SK-N-MC (cell line): ENCODE measurements at regions not wholly inside any gene's neighbourhood (a gene's known extent, or its start where the extent isn't known, plus 50 kb on each side); places are given as distances from the start of the nearest gene placed in this dataset.
"Not testable (repeated sequence)": the region's sequence is repeated elsewhere in the genome, so short reads cannot be mapped to it uniquely, and the experiment has no call there.

ENCODE experiments used
- DNase-seq: peaks from one replicate; pipeline ENCODE4 v3.0.0-alpha.2; 2011; ENCODE audit warnings: low read depth, low spot score
- H3K27ac ChIP-seq: fragments of 200-600 bp; sonication (generic); 2 replicates; pipeline ENCODE4 v1.5.1; 2016; ENCODE audit warnings: mixed run types
- H3K36me3 ChIP-seq: fragments of 200-600 bp; sonication (generic); 2 replicates; pipeline ENCODE4 v1.6.1; 2017; ENCODE audit warnings: antibody characterized with exemption, low read length, mixed read lengths; ENCODE audit not compliant: insufficient read depth
- H3K4me3 ChIP-seq: fragments of 200-600 bp; sonication (generic); 2 replicates; pipeline ENCODE4 v1.5.1; 2016
- H3K9ac ChIP-seq: fragments of 200-600 bp; sonication (generic); 2 replicates; pipeline ENCODE4 v1.8.0; 2017; ENCODE audit warnings: mixed run types, mixed read lengths; ENCODE audit not compliant: insufficient read length
- H3K9me3 ChIP-seq: fragments of 200-600 bp; sonication (generic); 2 replicates; pipeline ENCODE4 v1.6.1; 2017; ENCODE audit warnings: low read depth, mild to moderate bottlenecking, antibody characterized with exemption, low read length, moderate library complexity, mixed read lengths
- EZH2 ChIP-seq: fragments of 200-600 bp; sonication (generic); IDR thresholded peaks from one replicate; pipeline ENCODE4 v1.6.1; 2017; ENCODE audit warnings: antibody characterized with exemption
- FOXP2 ChIP-seq: optimal IDR thresholded peaks from 2 replicates; pipeline ENCODE3; 2011; ENCODE audit warnings: mild to moderate bottlenecking, moderate library complexity; ENCODE audit not compliant: insufficient read depth; ENCODE audit errors: extremely low read length, control extremely low read depth
- POLR2AphosphoS5 ChIP-seq: IDR thresholded peaks from 2 replicates; pipeline ENCODE4 v1.6.1; 2012; ENCODE audit warnings: mild to moderate bottlenecking, low read depth, low read length, borderline replicate concordance

GRCh38 chr3:144775551-144775950 is 803.9 kb downstream of the DIPK2A start:
- Histone ChIP-seq H3K9me3 (no peaks in the 10 kb centered on the region), H3K27ac (peak overlapping the region; percentile 49), H3K9ac (no peak overlapping the region), H3K4me3 (no peak overlapping the region), H3K36me3 (no peaks in the 10 kb centered on the region)
- TF ChIP-seq FOXP2 (no peak), EZH2 (no peak)
- DNase-seq: no peak

GRCh38 chr3:144777906-144778305 is 806.3 kb downstream of the DIPK2A start:
- Histone ChIP-seq H3K9me3 (no peaks in the 10 kb centered on the region), H3K9ac (no peak overlapping the region), H3K36me3 (no peaks in the 10 kb centered on the region), H3K27ac (peak overlapping the region; percentile 61), H3K4me3 (no peak overlapping the region)
- DNase-seq: no peak
- TF ChIP-seq EZH2 (no peak), POLR2AphosphoS5 (no peak), FOXP2 (no peak)

- Histone ChIP-seq H3K27ac (no peak overlapping the region), H3K36me3 (no peaks in the 10 kb centered on the region), H3K9ac (no peak overlapping the region), H3K4me3 (no peak overlapping the region), H3K9me3 (no peaks in the 10 kb centered on the region)
- no peak for DNase-seq
- TF ChIP-seq POLR2AphosphoS5 (no peak), FOXP2 (no peak), EZH2 (no peak)
Observed at GRCh38 chr3:144791034-144791433, 819.4 kb downstream of the DIPK2A start.

GRCh38 chr3:144801890-144802289 is 830.3 kb downstream of the DIPK2A start:
- Histone ChIP-seq H3K9ac (no peak overlapping the region), H3K9me3 (no peaks in the 10 kb centered on the region), H3K4me3 (no peak overlapping the region), H3K27ac (no peak overlapping the region), H3K36me3 (no peaks in the 10 kb centered on the region)
- no peak for DNase-seq
- no peak for TF ChIP-seq POLR2AphosphoS5
- no peak for TF ChIP-seq EZH2
- no peak for TF ChIP-seq FOXP2

- no peaks in the 10 kb centered on the region for H3K9me3 ChIP-seq
- TF ChIP-seq FOXP2: no peak
- TF ChIP-seq EZH2: no peak
- no peak for TF ChIP-seq POLR2AphosphoS5
- no peak overlapping the region for H3K9ac ChIP-seq
- no peak overlapping the region for H3K27ac ChIP-seq
- H3K4me3 ChIP-seq: no peak overlapping the region
- DNase-seq: no peak
- H3K36me3 ChIP-seq: no peaks in the 10 kb centered on the region
Observed at GRCh38 chr3:144809380-144809779, 837.8 kb downstream of the DIPK2A start.

GRCh38 chr3:144810160-144810559 is 838.5 kb downstream of the DIPK2A start:
- no peak overlapping the region for H3K4me3 ChIP-seq
- H3K27ac ChIP-seq: no peak overlapping the region
- DNase-seq: no peak
- H3K9me3 ChIP-seq: no peaks in the 10 kb centered on the region
- TF ChIP-seq FOXP2: no peak
- no peak for TF ChIP-seq POLR2AphosphoS5
- no peak for TF ChIP-seq EZH2
- H3K36me3 ChIP-seq: no peaks in the 10 kb centered on the region
- no peak overlapping the region for H3K9ac ChIP-seq

GRCh38 chr3:144815655-144816054 is 844.0 kb downstream of the DIPK2A start:
- H3K27ac ChIP-seq: peak overlapping the region; percentile 62; the same call in 1 of the 2 replicates
- H3K9me3 ChIP-seq: no peaks in the 10 kb centered on the region
- H3K4me3 ChIP-seq: peak overlapping the region; percentile 23; the same call in 1 of the 2 replicates
- DNase-seq: no peak
- H3K9ac ChIP-seq: no peak overlapping the region
- no peaks in the 10 kb centered on the region for H3K36me3 ChIP-seq
- peak; percentile 60 for TF ChIP-seq FOXP2
- no peak for TF ChIP-seq POLR2AphosphoS5
- TF ChIP-seq EZH2: no peak

- Histone ChIP-seq H3K4me3 (0 out of 2 replicates have a peak overlapping the region, but pooled peaks have one; percentile 8), H3K27ac (peak overlapping the region; percentile 62; the same call in 1 of the 2 replicates), H3K9ac (no peak overlapping the region), H3K9me3 (no peaks in the 10 kb centered on the region), H3K36me3 (no peaks in the 10 kb centered on the region)
- TF ChIP-seq POLR2AphosphoS5 (no peak), EZH2 (no peak), FOXP2 (no peak)
- no peak for DNase-seq
Observed at GRCh38 chr3:144816323-144816722, 844.7 kb downstream of the DIPK2A start.

- H3K27ac ChIP-seq: peak overlapping the region; percentile 12; the same call in 1 of the 2 replicates
- DNase-seq: peak; percentile 79
- peak overlapping the region; percentile 55 for H3K4me3 ChIP-seq
- no peaks in the 10 kb centered on the region for H3K36me3 ChIP-seq
- peak; percentile 54; the same call in 1 of the 2 replicates for TF ChIP-seq POLR2AphosphoS5
- no peak for TF ChIP-seq EZH2
- peak; percentile 56 for TF ChIP-seq FOXP2
- no peak overlapping the region for H3K9ac ChIP-seq
- no peaks in the 10 kb centered on the region for H3K9me3 ChIP-seq
Observed at GRCh38 chr3:144818973-144819372, 847.4 kb downstream of the DIPK2A start.

GRCh38 chr3:144820232-144820631 is 848.6 kb downstream of the DIPK2A start:
- DNase-seq, H3K9ac ChIP-seq, H3K4me3 ChIP-seq, H3K9me3 ChIP-seq, H3K27ac ChIP-seq, H3K36me3 ChIP-seq: not testable (repeated sequence)
